NCI-H1105 (cell line): ENCODE measurements at regions not wholly inside any gene's neighbourhood (a gene's known extent, or its start where the extent isn't known, plus 50 kb on each side); places are given as distances from the start of the nearest gene placed in this dataset.

Experiments
- DNase-seq: peaks from one replicate; lab custom pipeline; 2025; lab: John Stamatoyannopoulos, UW

- DNase-seq: no peak
Observed at GRCh38 chr9:136597141-136597885, 51.5 kb upstream of the NOTCH1 start.

GRCh38 chr9:136596630-136597031, 50.8 kb upstream of the NOTCH1 start:
- DNase-seq: no peak

- DNase-seq: no peak
Observed at GRCh38 chr9:136596217-136596616, 50.4 kb upstream of the NOTCH1 start.

GRCh38 chr9:136595245-136596153, 49.7 kb upstream of the NOTCH1 start:
- DNase-seq: no peak
